ENCODE measurements at regions not wholly inside any gene's neighbourhood (a gene's known extent, or its start where the extent isn't known, plus 50 kb on each side); places are given as distances from the start of the nearest gene placed in this dataset.

- no peak for TF ChIP-seq REST (IDR thresholded peaks at IDR 0.05; ENCODE audit: unreplicated experiment)
These were observed 116.0 kb upstream of the GADL1 start (continued) for GRCh38 chr3:31010491-31010890.

GRCh38 chr3:31011380-31011779 lies 116.9 kb upstream of the GADL1 start:
- Histone ChIP-seq H3K27ac (ENCODE audit: low read depth) (no peak overlapping the region), H3K4me1 (ENCODE audit: insufficient read depth) (0 out of 2 replicates have a peak, but pooled peaks cover 6% of the 10 kb centered on the region), H3K79me2 (replicated peaks; ENCODE audit: insufficient read depth) (no peaks in the 10 kb centered on the region), H3K27me3 (ENCODE audit: insufficient read depth) (peaks cover 7% of the 10 kb centered on the region), H3K9me2 (ENCODE audit: insufficient read depth) (peaks cover 3% of the 10 kb centered on the region; the same call in 1 of the 2 replicates), H3K4me3 (no peak overlapping the region), H3F3A (replicated peaks; ENCODE audit: low read depth) (no peaks in the 10 kb centered on the region), H3K4me2 (no peak overlapping the region), H4K20me1 (replicated peaks; ENCODE audit: insufficient read depth) (no peaks in the 10 kb centered on the region), H2AFZ (no peak overlapping the region), H3K36me3 (ENCODE audit: insufficient read depth) (no peaks in the 10 kb centered on the region)
- TF ChIP-seq POLR2AphosphoS5 (IDR thresholded peaks at IDR 0.05; ENCODE audit: low read depth) (no peak), REST (IDR thresholded peaks at IDR 0.05; ENCODE audit: unreplicated experiment) (no peak), EZH2phosphoT487 (IDR thresholded peaks at IDR 0.05; ENCODE audit: unreplicated experiment) (no peak)
- DNase-seq (ENCODE audit: low spot score) (no peak), ATAC-seq (no peak)
- Mint-ChIP-seq H3K4me1 (peaks cover 6% of the 10 kb centered on the region; the same call in 1 of the 3 replicates), H3K4me3 (no peak overlapping the region), H3K27me3 (ENCODE audit: insufficient read depth, low read depth, poor library complexity) (peaks cover 2% of the 10 kb centered on the region), H3K36me3 (ENCODE audit: low read depth) (no peaks in the 10 kb centered on the region), H3K9me3 (no peaks in the 10 kb centered on the region; the same call in 2 of the 3 replicates), H3K27ac (no peak overlapping the region)

- TF ChIP-seq POLR2AphosphoS5 (IDR thresholded peaks at IDR 0.05; ENCODE audit: low read depth) (no peak), JUNB (IDR thresholded peaks at IDR 0.05; ENCODE audit: unreplicated experiment) (no peak), CTCF (conservative IDR thresholded peaks at IDR 0.05; ENCODE audit: low read depth in 2 of 2) (no peak), STAT1 (IDR thresholded peaks at IDR 0.05; ENCODE audit: unreplicated experiment) (no peak)
- no peak for ATAC-seq
- no peak overlapping the region for H3K27ac Mint-ChIP-seq
These were observed 118.6 kb upstream of the GADL1 start for GRCh38 chr3:31013090-31013489.

More at GRCh38 chr3:31013090-31013489, 118.6 kb upstream of the GADL1 start:
- H3K4me3 ChIP-seq = no peak overlapping the region
- H3F3A ChIP-seq (replicated peaks; ENCODE audit: low read depth) = no peaks in the 10 kb centered on the region
- H3K4me1 Mint-ChIP-seq = peaks cover 6% of the 10 kb centered on the region; the same call in 1 of the 3 replicates
- H3K4me1 ChIP-seq (ENCODE audit: insufficient read depth) = 0 out of 2 replicates have a peak, but pooled peaks cover 6% of the 10 kb centered on the region
- DNase-seq (ENCODE audit: low spot score) = no peak
- no peak overlapping the region for H3K27ac ChIP-seq (ENCODE audit: low read depth)
- H3K27me3 ChIP-seq (ENCODE audit: insufficient read depth) = peaks cover 7% of the 10 kb centered on the region
- no peak overlapping the region for H3K4me3 Mint-ChIP-seq
- no peaks in the 10 kb centered on the region for H3K36me3 ChIP-seq (ENCODE audit: insufficient read depth)
- no peaks in the 10 kb centered on the region for H3K36me3 Mint-ChIP-seq (ENCODE audit: low read depth)
- no peak overlapping the region for H3K4me2 ChIP-seq
- peaks cover 5% of the 10 kb centered on the region for H3K27me3 Mint-ChIP-seq (ENCODE audit: insufficient read depth, low read depth, poor library complexity)
- no peak overlapping the region for H2AFZ ChIP-seq
- H3K79me2 ChIP-seq (replicated peaks; ENCODE audit: insufficient read depth) = no peaks in the 10 kb centered on the region
- no peaks in the 10 kb centered on the region; the same call in 1 of the 2 replicates for H3K9me2 ChIP-seq (ENCODE audit: insufficient read depth)
- no peaks in the 10 kb centered on the region; the same call in 2 of the 3 replicates for H3K9me3 Mint-ChIP-seq
- H4K20me1 ChIP-seq (replicated peaks; ENCODE audit: insufficient read depth) = no peaks in the 10 kb centered on the region
